Fibroblast of lung (primary cell): ENCODE measurements at regions not wholly inside any gene's neighbourhood (a gene's known extent, or its start where the extent isn't known, plus 50 kb on each side); places are given as distances from the start of the nearest gene placed in this dataset.

Experiments
- DNase-seq, 2 donors: peaks; one replicate each; pipeline versions ENCODE4 v3.0.0 to v3.0.0-alpha.2; 2010; ENCODE audit warnings: low read depth in 2 of 2
- H2AFZ ChIP-seq: 2 replicates; pipeline ENCODE4 v1.5.1; 2012; ENCODE audit warnings: low read length, control low read depth, inconsistent platforms
- H3K27ac ChIP-seq: 2 replicates; pipeline ENCODE4 v1.5.1; 2011; ENCODE audit warnings: low read length, control low read depth; ENCODE audit not compliant: insufficient read depth
- H3K27me3 ChIP-seq: 2 replicates; pipeline ENCODE4 v1.5.1; 2011; ENCODE audit warnings: mild to moderate bottlenecking, low read length; ENCODE audit not compliant: control insufficient read depth, insufficient read depth
- H3K36me3 ChIP-seq: 2 replicates; pipeline ENCODE4 v1.5.1; 2011; ENCODE audit warnings: low read length; ENCODE audit not compliant: control insufficient read depth, insufficient read depth
- H3K4me1 ChIP-seq: 2 replicates; pipeline ENCODE4 v1.5.1; 2011; ENCODE audit warnings: low read length; ENCODE audit not compliant: control insufficient read depth, insufficient read depth; ENCODE audit errors: extremely low read depth
- H3K4me2 ChIP-seq: 2 replicates; pipeline ENCODE4 v1.5.1; 2011; ENCODE audit warnings: low read length, control low read depth; ENCODE audit not compliant: insufficient read depth; ENCODE audit errors: extremely low read depth
- H3K4me3 ChIP-seq, 4 experiments: fragments of 200-600 bp in 1 of 4; sonication (generic) in 1 of 4; replicated peaks in 1 of 4; 2 replicates each; pipeline ENCODE4 v1.5.1; 2011 to 2016; ENCODE audit warnings: low read length in 4 of 4, low read depth in 3 of 4, mild to moderate bottlenecking in 3 of 4, control low read depth in 2 of 4, inconsistent platforms in 1 of 4, mixed read lengths in 1 of 4; ENCODE audit not compliant: insufficient read depth in 1 of 4; ENCODE audit errors: control extremely low read depth in 1 of 4
- H3K79me2 ChIP-seq: 2 replicates; pipeline ENCODE4 v1.5.1; 2012; ENCODE audit warnings: mild to moderate bottlenecking, low read length, inconsistent platforms; ENCODE audit not compliant: control insufficient read depth, insufficient read depth
- H3K9ac ChIP-seq: 2 replicates; pipeline ENCODE4 v1.5.1; 2011; ENCODE audit warnings: mild to moderate bottlenecking, low read length, control low read depth; ENCODE audit not compliant: insufficient read depth
- H3K9me3 ChIP-seq: 2 replicates; pipeline ENCODE4 v1.5.1; 2012; ENCODE audit warnings: low read depth, low read length; ENCODE audit not compliant: control insufficient read depth, insufficient read depth
- H4K20me1 ChIP-seq: 2 replicates; pipeline ENCODE4 v1.5.1; 2011; ENCODE audit warnings: low read length; ENCODE audit not compliant: control insufficient read depth, insufficient read depth; ENCODE audit errors: extremely low read depth
- EZH2 ChIP-seq: IDR thresholded peaks from 2 replicates; pipeline ENCODE4 v1.5.1; 2012; ENCODE audit warnings: low read length, control low read depth, mild to moderate bottlenecking; ENCODE audit errors: missing control alignments
- TF ChIP-seq, protein P1 (sequence below), 2 donors: IDR thresholded peaks in 1 of 2; conservative IDR thresholded peaks in 1 of 2; 1 replicate in 1 of 2; 2 replicates in 1 of 2; pipeline ENCODE4 v1.5.1; 2011 to 2012; ENCODE audit warnings: low read length in 2 of 2, control low read depth in 1 of 2, inconsistent platforms in 1 of 2, low read depth in 1 of 2, mild to moderate bottlenecking in 1 of 2

DNA sequence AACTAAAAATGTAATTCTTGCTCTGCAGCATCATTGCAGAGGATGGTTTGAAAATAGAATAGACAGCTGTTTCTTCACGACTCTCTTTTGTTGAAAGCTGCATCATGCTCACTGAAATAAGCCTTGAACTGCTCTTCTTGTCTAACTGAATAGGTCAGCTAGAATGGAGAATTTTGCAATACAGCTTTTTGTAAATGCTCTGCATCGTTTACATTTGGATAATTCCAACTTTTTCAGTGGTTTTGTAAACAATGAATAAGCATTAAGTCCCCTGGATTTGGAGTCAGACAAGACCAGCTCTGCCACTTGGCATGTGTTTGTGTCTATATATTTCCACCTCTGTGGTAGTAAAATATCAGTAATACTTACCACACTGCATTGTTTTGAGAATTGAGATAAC is 95.2 kb downstream of the PLSCR2 start:
- no peak overlapping the region for H3K4me3 ChIP-seq
- H2AFZ ChIP-seq = no peak overlapping the region
- DNase-seq = peak; percentile 10 to 87
- H3K79me2 ChIP-seq = no peaks in the 10 kb centered on the region
- H3K9me3 ChIP-seq = no peaks in the 10 kb centered on the region
- H3K4me1 ChIP-seq = no peaks in the 10 kb centered on the region
- no peak overlapping the region for H3K9ac ChIP-seq
- no peaks in the 10 kb centered on the region for H4K20me1 ChIP-seq
- H3K4me2 ChIP-seq = no peak overlapping the region
- H3K36me3 ChIP-seq = no peaks in the 10 kb centered on the region
- no peaks in the 10 kb centered on the region for H3K27me3 ChIP-seq
- H3K27ac ChIP-seq = no peak overlapping the region
- no peak for TF ChIP-seq EZH2
- TF ChIP-seq, protein P1, sequence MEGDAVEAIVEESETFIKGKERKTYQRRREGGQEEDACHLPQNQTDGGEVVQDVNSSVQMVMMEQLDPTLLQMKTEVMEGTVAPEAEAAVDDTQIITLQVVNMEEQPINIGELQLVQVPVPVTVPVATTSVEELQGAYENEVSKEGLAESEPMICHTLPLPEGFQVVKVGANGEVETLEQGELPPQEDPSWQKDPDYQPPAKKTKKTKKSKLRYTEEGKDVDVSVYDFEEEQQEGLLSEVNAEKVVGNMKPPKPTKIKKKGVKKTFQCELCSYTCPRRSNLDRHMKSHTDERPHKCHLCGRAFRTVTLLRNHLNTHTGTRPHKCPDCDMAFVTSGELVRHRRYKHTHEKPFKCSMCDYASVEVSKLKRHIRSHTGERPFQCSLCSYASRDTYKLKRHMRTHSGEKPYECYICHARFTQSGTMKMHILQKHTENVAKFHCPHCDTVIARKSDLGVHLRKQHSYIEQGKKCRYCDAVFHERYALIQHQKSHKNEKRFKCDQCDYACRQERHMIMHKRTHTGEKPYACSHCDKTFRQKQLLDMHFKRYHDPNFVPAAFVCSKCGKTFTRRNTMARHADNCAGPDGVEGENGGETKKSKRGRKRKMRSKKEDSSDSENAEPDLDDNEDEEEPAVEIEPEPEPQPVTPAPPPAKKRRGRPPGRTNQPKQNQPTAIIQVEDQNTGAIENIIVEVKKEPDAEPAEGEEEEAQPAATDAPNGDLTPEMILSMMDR (conservative IDR thresholded peaks at IDR 0.05 in 1 of 2, IDR thresholded peaks at IDR 0.05 in 1 of 2; ENCODE audit: low read depth in 1 of 2, low read length in 2 of 2) = no peak

DNA sequence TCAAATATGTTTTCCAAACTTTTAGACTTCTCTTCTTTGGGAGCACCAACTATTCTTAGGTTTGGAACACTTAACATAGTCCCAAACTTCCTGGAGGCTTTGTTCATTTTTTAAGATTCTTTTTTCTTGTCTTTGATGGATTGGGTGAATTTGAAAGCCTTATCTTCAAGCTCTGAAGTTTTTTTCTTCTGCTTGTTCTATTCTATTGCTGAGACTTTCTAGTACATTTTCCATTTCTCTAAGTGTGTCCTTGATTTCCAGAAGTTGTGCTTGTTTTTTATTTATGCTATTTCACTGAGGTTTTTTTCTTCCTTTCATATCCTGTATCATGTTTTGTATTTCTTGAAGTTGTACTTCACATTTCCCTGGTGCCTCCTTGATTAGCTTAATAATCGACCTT is 97.5 kb downstream of the PLSCR2 start:
- Histone ChIP-seq H3K4me2 (no peak overlapping the region), H3K4me3 (no peak overlapping the region), H3K4me1 (no peaks in the 10 kb centered on the region), H3K79me2 (no peaks in the 10 kb centered on the region), H4K20me1 (no peaks in the 10 kb centered on the region), H2AFZ (no peak overlapping the region), H3K9me3 (no peaks in the 10 kb centered on the region), H3K36me3 (no peaks in the 10 kb centered on the region), H3K9ac (no peak overlapping the region), H3K27me3 (no peaks in the 10 kb centered on the region), H3K27ac (no peak overlapping the region)
- TF ChIP-seq, protein P1 (conservative IDR thresholded peaks at IDR 0.05 in 1 of 2, IDR thresholded peaks at IDR 0.05 in 1 of 2; ENCODE audit: low read depth in 1 of 2, low read length in 2 of 2) = no peak
- no peak for TF ChIP-seq EZH2
- no peak for DNase-seq

DNA sequence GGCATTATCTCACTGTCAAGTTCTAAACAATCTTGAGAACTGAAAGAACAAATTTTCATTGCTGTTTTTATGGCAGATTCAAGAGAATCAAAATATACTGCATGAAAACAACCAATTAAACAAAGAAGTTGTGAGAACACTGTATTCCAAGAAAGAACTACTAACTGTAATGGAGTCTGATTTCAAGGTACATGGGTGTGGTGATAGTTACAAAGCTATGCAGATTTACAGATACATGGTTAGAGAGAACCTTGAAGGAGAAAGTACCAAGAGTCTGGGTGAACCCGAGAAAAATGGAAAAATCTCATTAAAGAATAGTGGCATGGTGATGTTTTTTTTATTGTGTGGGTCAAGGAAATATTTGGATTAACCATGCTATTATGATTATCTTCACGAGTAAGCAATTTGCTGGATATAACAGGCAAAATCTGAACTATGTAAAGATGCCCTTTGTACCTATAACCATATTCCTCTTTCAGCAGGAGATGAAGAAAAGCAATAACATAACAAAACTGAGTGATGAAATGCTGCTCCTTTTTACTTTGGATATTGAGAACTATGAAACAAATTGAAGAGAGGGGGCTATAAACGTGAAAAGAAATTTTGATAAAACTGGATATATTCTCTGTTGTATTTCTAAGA is 100.4 kb downstream of the PLSCR2 start:
- no peaks in the 10 kb centered on the region for H3K9me3 ChIP-seq
- no peak overlapping the region for H3K4me2 ChIP-seq
- no peak overlapping the region for H3K9ac ChIP-seq
- H3K27me3 ChIP-seq = no peaks in the 10 kb centered on the region
- H4K20me1 ChIP-seq = no peaks in the 10 kb centered on the region
- H3K4me3 ChIP-seq = no peak overlapping the region
- H3K27ac ChIP-seq = no peak overlapping the region
- no peaks in the 10 kb centered on the region for H3K79me2 ChIP-seq
- TF ChIP-seq, protein P1 (conservative IDR thresholded peaks at IDR 0.05 in 1 of 2, IDR thresholded peaks at IDR 0.05 in 1 of 2; ENCODE audit: low read depth in 1 of 2, low read length in 2 of 2) = no peak
- TF ChIP-seq EZH2 = no peak
- no peak for DNase-seq
- no peaks in the 10 kb centered on the region for H3K36me3 ChIP-seq
- H2AFZ ChIP-seq = no peak overlapping the region
- H3K4me1 ChIP-seq = no peaks in the 10 kb centered on the region
